ENCODE measurements at regions not wholly inside any gene's neighbourhood (a gene's known extent, or its start where the extent isn't known, plus 50 kb on each side); places are given as distances from the start of the nearest gene placed in this dataset.

GRCh38 chr13:44199627-44200207, 173.9 kb upstream of the SERP2 start:
- H3K27ac ChIP-seq (ENCODE audit: low read depth), result no peak overlapping the region
- H3K4me1 ChIP-seq (ENCODE audit: insufficient read depth), result no peaks in the 10 kb centered on the region
- no peaks in the 10 kb centered on the region for H3K36me3 ChIP-seq (ENCODE audit: insufficient read depth)
- H3K27me3 Mint-ChIP-seq (ENCODE audit: insufficient read depth, low read depth, poor library complexity), result no peaks in the 10 kb centered on the region
- no peak overlapping the region for H3K4me3 ChIP-seq
- no peak overlapping the region for H3K4me3 Mint-ChIP-seq
- H3F3A ChIP-seq (replicated peaks; ENCODE audit: low read depth), result no peaks in the 10 kb centered on the region
- no peaks in the 10 kb centered on the region for H3K36me3 Mint-ChIP-seq (ENCODE audit: low read depth)
- no peaks in the 10 kb centered on the region for H4K20me1 ChIP-seq (replicated peaks; ENCODE audit: insufficient read depth)
- H3K27ac Mint-ChIP-seq, result no peak overlapping the region
- no peaks in the 10 kb centered on the region for H3K9me2 ChIP-seq (ENCODE audit: insufficient read depth)
- no peak for ATAC-seq
- no peaks in the 10 kb centered on the region for H3K27me3 ChIP-seq (ENCODE audit: insufficient read depth)
- TF ChIP-seq CREB1 (CRISPR knock-in tag; IDR thresholded peaks at IDR 0.05; ENCODE audit: low read depth) (no peak), ETS1 (IDR thresholded peaks at IDR 0.05) (no peak), CTCF (conservative IDR thresholded peaks at IDR 0.05; ENCODE audit: low read depth in 2 of 2) (no peak)
- H3K4me1 Mint-ChIP-seq, result no peaks in the 10 kb centered on the region
- H3K4me2 ChIP-seq, result no peak overlapping the region
- no peak overlapping the region for H2AFZ ChIP-seq
- DNase-seq (ENCODE audit: low spot score), result no peak
- H3K9me3 Mint-ChIP-seq, result no peaks in the 10 kb centered on the region
- no peaks in the 10 kb centered on the region for H3K79me2 ChIP-seq (replicated peaks; ENCODE audit: insufficient read depth)

GRCh38 chr13:44206434-44206833, 167.2 kb upstream of the SERP2 start:
- no peak overlapping the region for H3K27ac ChIP-seq (ENCODE audit: low read depth)
- H4K20me1 ChIP-seq (replicated peaks; ENCODE audit: insufficient read depth), result no peaks in the 10 kb centered on the region
- no peak overlapping the region for H3K4me3 ChIP-seq
- no peaks in the 10 kb centered on the region for H3K36me3 Mint-ChIP-seq (ENCODE audit: low read depth)
- H3K4me1 Mint-ChIP-seq, result 0 out of 3 replicates have a peak, but pooled peaks cover 1% of the 10 kb centered on the region
- H3K9me2 ChIP-seq (ENCODE audit: insufficient read depth), result no peaks in the 10 kb centered on the region
- no peaks in the 10 kb centered on the region; the same call in 2 of the 3 replicates for H3K9me3 Mint-ChIP-seq
- H3K27me3 ChIP-seq (ENCODE audit: insufficient read depth), result no peaks in the 10 kb centered on the region
- DNase-seq (ENCODE audit: low spot score) (no peak), ATAC-seq (no peak)
- H3K4me2 ChIP-seq, result no peak overlapping the region
- H3K36me3 ChIP-seq (ENCODE audit: insufficient read depth), result no peaks in the 10 kb centered on the region
- no peaks in the 10 kb centered on the region for H3K4me1 ChIP-seq (ENCODE audit: insufficient read depth)
- H3K27ac Mint-ChIP-seq, result no peak overlapping the region
- no peak overlapping the region for H3K4me3 Mint-ChIP-seq
- peaks cover 15% of the 10 kb centered on the region for H3K27me3 Mint-ChIP-seq (ENCODE audit: insufficient read depth, low read depth, poor library complexity)
- H3K79me2 ChIP-seq (replicated peaks; ENCODE audit: insufficient read depth), result no peaks in the 10 kb centered on the region
- no peaks in the 10 kb centered on the region for H3F3A ChIP-seq (replicated peaks; ENCODE audit: low read depth)
- no peak overlapping the region for H2AFZ ChIP-seq
- TF ChIP-seq REST (IDR thresholded peaks at IDR 0.05; ENCODE audit: unreplicated experiment), result no peak
- TF ChIP-seq POLR2AphosphoS5 (IDR thresholded peaks at IDR 0.05; ENCODE audit: low read depth), result no peak
- no peak for TF ChIP-seq NANOG (IDR thresholded peaks at IDR 0.05; ENCODE audit: borderline replicate concordance)
- TF ChIP-seq CTCF (conservative IDR thresholded peaks at IDR 0.05; ENCODE audit: low read depth in 2 of 2), result no peak
- TF ChIP-seq ZNF331 (CRISPR knock-in tag; IDR thresholded peaks at IDR 0.05; ENCODE audit: low read depth), result no peak
- TF ChIP-seq EZH2phosphoT487 (IDR thresholded peaks at IDR 0.05; ENCODE audit: unreplicated experiment), result no peak
- TF ChIP-seq EZH2 (IDR thresholded peaks at IDR 0.05; ENCODE audit: low read depth, unreplicated experiment), result no peak
- no peak for TF ChIP-seq JUNB (IDR thresholded peaks at IDR 0.05; ENCODE audit: unreplicated experiment)
- no peak for TF ChIP-seq STAT1 (IDR thresholded peaks at IDR 0.05; ENCODE audit: unreplicated experiment)
- no peak for TF ChIP-seq ZNF114 (CRISPR knock-in tag; IDR thresholded peaks at IDR 0.05)
- TF ChIP-seq ETS1 (IDR thresholded peaks at IDR 0.05), result no peak
